Prostate gland (tissue), 2 donors: ENCODE measurements at regions not wholly inside any gene's neighbourhood (a gene's known extent, or its start where the extent isn't known, plus 50 kb on each side); places are given as distances from the start of the nearest gene placed in this dataset.

Experiments
- DNase-seq: peaks from one replicate; pipeline ENCODE4 v3.0.0-alpha.2; 2019; ENCODE audit warnings: low spot score
- H3K27ac ChIP-seq, 2 donors: fragments of 200-600 bp; sonication (generic); 2 replicates each; pipeline ENCODE4 v1.5.1; 2017 to 2019
- H3K27me3 ChIP-seq: fragments of 200-600 bp; sonication (generic); replicated peaks from 2 replicates; pipeline ENCODE4 v1.5.1; 2019; ENCODE audit not compliant: insufficient read depth
- H3K36me3 ChIP-seq, 2 donors: fragments of 200-600 bp; sonication (generic); 1 replicate in 1 of 2; 2 replicates in 1 of 2; pipeline versions ENCODE4 v1.5.1 to v1.8.1; 2017 to 2019
- H3K4me1 ChIP-seq: fragments of 200-600 bp; sonication (generic); replicated peaks from 2 replicates; pipeline ENCODE4 v1.5.1; 2019
- H3K4me3 ChIP-seq, 2 donors: fragments of 200-600 bp; sonication (generic); 2 replicates each; pipeline ENCODE4 v1.5.1; 2017 to 2019
- H3K9me3 ChIP-seq: fragments of 200-600 bp; sonication (generic); 2 replicates; pipeline ENCODE4 v1.5.1; 2017
- POLR2A ChIP-seq: fragments of 450-650 bp; IDR thresholded peaks from one replicate; pipeline ENCODE4 v1.6.1; 2016; ENCODE audit warnings: antibody characterized with exemption, mild to moderate bottlenecking
- POLR2AphosphoS5 ChIP-seq: sonication (generic); formaldehyde crosslinking; IDR thresholded peaks from one replicate; pipeline ENCODE4 v1.6.1; 2017; ENCODE audit warnings: antibody characterized with exemption
- WGBS: methylation state at CpG from one replicate; pipeline ENCODE4 v1.1.5; 2018; 5-methylcytosine and 5-hydroxymethylcytosine counted together
- intact Hi-C: fragments of 100-400 bp; cut with DNase I; formaldehyde crosslinking; loops from one replicate; pipeline ENCODE4 v1.14.2; 2022
- TF ChIP-seq, protein P1 (sequence below), 4 experiments: fragments of 200-600 bp in 2 of 4; fragments of 450-650 bp in 2 of 4; sonication (generic) in 2 of 4; IDR thresholded peaks; 1 replicate in 3 of 4; 2 replicates in 1 of 4; pipeline ENCODE4 v1.5.1; 2016 to 2019; ENCODE audit warnings: antibody characterized with exemption in 4 of 4, mild to moderate bottlenecking in 2 of 4, moderate library complexity in 2 of 4

DNA sequence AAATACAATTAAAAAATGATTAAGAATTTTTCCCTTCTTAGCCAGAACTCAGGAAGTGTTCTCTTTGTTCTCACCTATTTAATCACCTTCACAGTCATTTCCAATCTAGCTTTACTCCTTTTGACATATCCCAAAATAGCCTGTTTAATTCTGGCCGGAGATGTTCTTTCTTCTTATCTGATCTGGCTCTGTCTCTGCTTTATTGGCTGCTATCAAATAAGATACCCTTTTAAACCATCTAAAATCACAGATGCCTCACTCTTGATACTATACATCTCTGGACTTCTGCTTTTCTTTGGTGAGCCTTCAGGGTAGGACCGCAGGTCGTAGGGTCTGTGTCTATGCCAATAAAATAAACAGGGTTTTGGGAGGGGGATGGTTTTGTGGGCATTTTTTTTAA is 319.2 kb upstream of the SEMA6D start:
- TF ChIP-seq POLR2AphosphoS5 (no peak), POLR2A (no peak)
- TF ChIP-seq, protein P1, sequence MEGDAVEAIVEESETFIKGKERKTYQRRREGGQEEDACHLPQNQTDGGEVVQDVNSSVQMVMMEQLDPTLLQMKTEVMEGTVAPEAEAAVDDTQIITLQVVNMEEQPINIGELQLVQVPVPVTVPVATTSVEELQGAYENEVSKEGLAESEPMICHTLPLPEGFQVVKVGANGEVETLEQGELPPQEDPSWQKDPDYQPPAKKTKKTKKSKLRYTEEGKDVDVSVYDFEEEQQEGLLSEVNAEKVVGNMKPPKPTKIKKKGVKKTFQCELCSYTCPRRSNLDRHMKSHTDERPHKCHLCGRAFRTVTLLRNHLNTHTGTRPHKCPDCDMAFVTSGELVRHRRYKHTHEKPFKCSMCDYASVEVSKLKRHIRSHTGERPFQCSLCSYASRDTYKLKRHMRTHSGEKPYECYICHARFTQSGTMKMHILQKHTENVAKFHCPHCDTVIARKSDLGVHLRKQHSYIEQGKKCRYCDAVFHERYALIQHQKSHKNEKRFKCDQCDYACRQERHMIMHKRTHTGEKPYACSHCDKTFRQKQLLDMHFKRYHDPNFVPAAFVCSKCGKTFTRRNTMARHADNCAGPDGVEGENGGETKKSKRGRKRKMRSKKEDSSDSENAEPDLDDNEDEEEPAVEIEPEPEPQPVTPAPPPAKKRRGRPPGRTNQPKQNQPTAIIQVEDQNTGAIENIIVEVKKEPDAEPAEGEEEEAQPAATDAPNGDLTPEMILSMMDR (IDR thresholded peaks at IDR 0.05): no peak
- Histone ChIP-seq H3K9me3 (no peaks in the 10 kb centered on the region), H3K4me3 (no peak overlapping the region), H3K27me3 (no peaks in the 10 kb centered on the region), H3K27ac (no peak overlapping the region), H3K36me3 (no peaks in the 10 kb centered on the region), H3K4me1 (no peaks in the 10 kb centered on the region)
- intact Hi-C loops: no loop called here
- DNase-seq: no peak
- 26% methylated on average over 3 of the region's 3 CpGs for WGBS

DNA sequence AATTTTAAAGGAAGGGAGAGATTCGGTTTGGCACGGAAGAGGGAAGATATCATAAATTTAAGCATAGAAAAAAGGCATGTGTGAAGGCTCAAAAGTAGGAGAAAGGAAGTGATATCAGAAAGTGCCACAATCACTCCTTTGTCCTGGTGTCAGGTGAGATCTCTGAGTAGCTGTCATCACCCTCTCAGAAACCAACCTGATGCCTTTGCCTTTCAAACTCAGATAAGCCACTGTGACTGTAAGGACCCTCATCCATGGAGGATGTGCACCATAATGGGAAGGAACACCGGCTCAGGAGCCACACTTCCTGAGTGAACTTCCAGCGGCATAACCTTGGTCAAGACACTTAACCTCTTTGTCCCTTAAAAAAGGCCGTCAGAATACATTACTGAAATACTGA is 318.7 kb upstream of the SEMA6D start:
- H3K27ac ChIP-seq: no peak overlapping the region
- H3K9me3 ChIP-seq: no peaks in the 10 kb centered on the region
- no peak for DNase-seq
- H3K4me3 ChIP-seq: no peak overlapping the region
- no peaks in the 10 kb centered on the region for H3K27me3 ChIP-seq
- H3K36me3 ChIP-seq: no peaks in the 10 kb centered on the region
- no peaks in the 10 kb centered on the region for H3K4me1 ChIP-seq
- WGBS: 76% methylated on average over 5 of the region's 5 CpGs
- TF ChIP-seq POLR2AphosphoS5: no peak
- TF ChIP-seq, protein P1 (IDR thresholded peaks at IDR 0.05): no peak
- no peak for TF ChIP-seq POLR2A
- intact Hi-C loops: no loop called here

DNA sequence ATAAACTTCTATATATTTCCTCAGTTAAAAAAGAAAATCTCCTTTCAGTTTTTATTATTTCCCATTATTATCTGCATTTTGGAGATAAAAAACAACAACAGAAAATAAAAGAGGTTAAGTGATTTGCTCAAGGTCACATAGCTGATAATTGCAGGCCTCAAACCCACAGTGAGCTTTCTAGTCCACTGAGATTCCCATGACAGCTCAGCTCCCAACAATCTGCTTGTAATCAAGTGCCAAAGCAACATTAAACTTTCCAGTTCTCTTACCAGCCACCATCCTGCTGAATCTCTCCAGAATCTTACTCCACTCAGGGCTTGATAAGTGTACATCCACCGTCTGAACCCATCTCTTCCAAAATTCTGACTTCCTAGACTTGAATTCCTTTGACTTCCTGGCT is 318.2 kb upstream of the SEMA6D start:
- 87% methylated on average over 1 of the region's 1 CpG for WGBS
- intact Hi-C loops: no loop called here
- Histone ChIP-seq H3K4me1 (no peaks in the 10 kb centered on the region), H3K9me3 (no peaks in the 10 kb centered on the region), H3K27me3 (no peaks in the 10 kb centered on the region), H3K27ac (no peak overlapping the region), H3K36me3 (no peaks in the 10 kb centered on the region), H3K4me3 (no peak overlapping the region)
- DNase-seq: no peak
- TF ChIP-seq POLR2A (no peak), POLR2AphosphoS5 (no peak)
- TF ChIP-seq, protein P1 (IDR thresholded peaks at IDR 0.05): no peak

DNA sequence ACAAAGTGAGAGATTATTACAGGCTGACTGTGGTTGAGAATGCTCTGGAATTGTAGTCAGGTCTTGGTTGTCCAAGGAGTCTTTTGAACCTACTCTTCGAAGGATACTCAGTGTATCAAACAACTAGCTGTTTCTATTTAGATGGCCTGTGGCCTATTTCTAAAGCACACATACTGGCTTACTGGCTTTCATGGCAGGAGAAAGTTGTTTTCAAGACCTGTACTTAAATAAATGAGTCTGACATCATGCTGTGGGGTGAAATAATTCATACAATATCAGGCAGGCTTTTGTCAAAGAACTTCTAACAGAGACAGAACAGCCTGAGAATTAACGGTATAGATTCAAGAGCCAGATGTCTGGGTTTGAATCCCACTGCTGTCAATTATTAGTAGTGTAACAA is 316.7 kb upstream of the SEMA6D start:
- Histone ChIP-seq H3K36me3 (no peaks in the 10 kb centered on the region), H3K27me3 (no peaks in the 10 kb centered on the region), H3K9me3 (no peaks in the 10 kb centered on the region), H3K27ac (no peak overlapping the region), H3K4me3 (no peak overlapping the region), H3K4me1 (no peaks in the 10 kb centered on the region)
- no peak for DNase-seq
- 80% methylated on average over 2 of the region's 2 CpGs for WGBS
- no peak for TF ChIP-seq POLR2AphosphoS5
- TF ChIP-seq, protein P1 (IDR thresholded peaks at IDR 0.05): no peak
- TF ChIP-seq POLR2A: no peak
- intact Hi-C loops: no loop called here

DNA sequence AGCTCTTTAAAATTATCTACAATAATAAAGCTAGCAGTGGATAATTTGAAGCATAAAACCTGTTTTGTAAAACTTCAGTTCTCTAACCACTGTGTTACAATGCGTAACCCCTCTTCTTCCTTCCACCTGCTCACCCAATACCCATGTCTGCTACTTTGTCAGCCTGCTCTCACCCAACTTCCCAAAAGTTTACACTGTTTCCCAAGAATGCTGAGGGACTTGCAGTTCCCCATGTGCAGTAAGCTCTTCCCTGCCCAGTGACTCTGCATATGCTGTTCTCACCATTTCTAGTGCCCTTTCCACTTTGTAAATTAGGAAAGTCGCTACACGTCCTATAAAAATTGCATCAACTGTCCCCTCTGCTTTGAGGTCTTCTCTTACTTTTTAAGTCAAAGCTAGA is 315.9 kb upstream of the SEMA6D start:
- intact Hi-C loops: no loop called here
- Histone ChIP-seq H3K9me3 (no peaks in the 10 kb centered on the region), H3K27ac (no peak overlapping the region), H3K27me3 (no peaks in the 10 kb centered on the region), H3K4me3 (no peak overlapping the region), H3K4me1 (no peaks in the 10 kb centered on the region), H3K36me3 (no peaks in the 10 kb centered on the region)
- DNase-seq: no peak
- WGBS: 80% methylated on average over 3 of the region's 3 CpGs
- TF ChIP-seq POLR2AphosphoS5 (no peak), POLR2A (no peak)
- TF ChIP-seq, protein P1 (IDR thresholded peaks at IDR 0.05): no peak
